Epidermal melanocyte (primary cell): ENCODE measurements at regions not wholly inside any gene's neighbourhood (a gene's known extent, or its start where the extent isn't known, plus 50 kb on each side); places are given as distances from the start of the nearest gene placed in this dataset.
"Not testable (repeated sequence)": the region's sequence is repeated elsewhere in the genome, so short reads cannot be mapped to it uniquely, and the experiment has no call there.

ENCODE experiments used
- DNase-seq: peaks from one replicate; pipeline ENCODE4 v3.0.0; 2011; ENCODE audit warnings: low spot score; ENCODE audit not compliant: insufficient read length

DNA sequence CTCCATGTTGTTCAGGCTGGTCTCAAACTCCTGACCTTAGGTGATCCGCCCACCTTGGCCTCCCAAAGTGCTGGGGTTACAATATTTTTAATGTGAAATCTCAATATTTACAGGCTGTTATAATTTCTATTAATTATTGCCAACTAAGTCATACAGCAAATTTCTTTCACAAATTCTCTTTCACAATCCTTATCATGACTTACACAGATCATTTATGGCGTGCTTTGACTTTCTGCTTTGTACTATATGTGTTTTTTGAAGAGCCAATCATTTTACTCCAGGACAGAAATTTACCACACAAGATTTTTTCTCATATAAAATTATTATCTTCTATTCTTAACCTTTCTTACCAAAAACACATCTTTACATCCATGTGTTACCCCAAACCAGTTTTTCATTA lies 1729.9 kb downstream of the NCAM2 start:
- DNase-seq = no peak

DNA sequence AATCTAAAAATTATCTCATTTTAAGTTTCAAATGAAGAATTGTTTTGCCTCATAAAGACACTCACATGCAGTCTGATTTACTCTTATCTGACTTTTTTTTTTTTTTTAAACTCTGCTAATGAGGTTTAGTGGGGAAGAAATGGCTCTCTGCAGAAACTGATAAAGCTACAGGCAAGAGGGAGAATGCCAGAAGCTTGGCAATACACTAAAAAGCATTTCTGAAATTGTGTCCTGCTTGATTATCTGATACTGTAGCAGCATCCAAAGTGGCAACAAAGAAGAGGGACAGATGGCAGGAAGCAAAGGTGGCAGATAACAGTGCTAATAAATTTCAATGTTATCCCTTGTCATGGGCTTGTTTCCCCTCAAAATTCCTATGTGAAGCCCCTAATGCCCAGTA lies 1744.9 kb downstream of the NCAM2 start:
- DNase-seq = no peak

DNA sequence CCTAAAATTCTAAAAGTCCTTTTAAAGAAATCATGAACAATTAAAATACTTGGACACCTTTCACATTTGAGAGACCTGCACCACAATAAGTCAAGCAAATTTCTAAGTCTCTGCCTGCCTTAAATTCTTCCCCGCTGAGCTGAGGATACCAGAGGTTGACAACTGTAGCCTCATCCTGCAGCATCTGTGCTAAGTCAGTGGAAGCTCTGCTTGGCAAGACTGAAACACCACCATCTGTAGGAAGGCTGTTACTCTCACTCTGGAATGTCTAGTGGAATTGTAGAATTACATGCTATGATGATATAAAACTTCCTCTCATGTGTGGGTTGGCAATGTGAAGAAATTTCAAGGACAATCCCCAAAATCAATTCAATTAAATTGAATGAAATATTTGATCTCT lies 1756.5 kb downstream of the NCAM2 start:
- DNase-seq = no peak

DNA sequence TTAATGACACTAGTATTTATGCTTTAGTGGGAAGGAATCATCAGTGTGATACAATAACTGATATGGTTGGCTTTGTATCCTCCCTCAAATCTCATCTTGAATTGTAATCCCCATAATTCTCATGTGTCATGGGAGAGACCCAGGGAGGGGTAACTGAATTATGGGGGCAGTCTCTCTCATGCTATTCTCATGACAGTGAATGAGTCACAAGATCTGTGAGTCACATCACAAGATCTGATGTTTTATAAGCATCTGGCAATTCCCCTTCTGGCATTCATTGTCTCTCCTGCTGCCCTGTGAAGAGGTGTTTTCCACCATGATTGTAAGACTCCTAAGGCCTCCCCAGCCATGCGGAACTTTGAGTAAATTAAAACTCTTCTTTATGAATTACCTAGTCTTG lies 1760.3 kb downstream of the NCAM2 start:
- no peak for DNase-seq

DNA sequence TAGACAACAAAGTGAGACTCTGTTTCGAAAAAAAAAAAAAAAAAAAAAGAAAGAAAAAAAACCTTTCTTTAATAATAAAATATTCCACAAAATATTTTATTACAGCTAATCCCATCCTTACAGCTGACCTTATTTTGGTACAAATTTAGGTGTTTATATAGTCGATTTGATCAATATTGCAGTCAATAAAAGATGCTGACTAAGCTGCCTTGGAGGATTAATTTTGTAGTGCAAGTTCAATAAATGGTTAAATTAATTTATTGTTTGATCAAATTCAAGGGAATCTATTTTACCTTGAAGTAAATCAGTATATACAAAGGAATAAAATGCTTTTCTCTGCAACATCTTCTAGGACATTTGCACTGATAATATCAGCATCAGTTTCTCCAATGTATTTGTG lies 1764.3 kb downstream of the NCAM2 start:
- no peak for DNase-seq

DNA sequence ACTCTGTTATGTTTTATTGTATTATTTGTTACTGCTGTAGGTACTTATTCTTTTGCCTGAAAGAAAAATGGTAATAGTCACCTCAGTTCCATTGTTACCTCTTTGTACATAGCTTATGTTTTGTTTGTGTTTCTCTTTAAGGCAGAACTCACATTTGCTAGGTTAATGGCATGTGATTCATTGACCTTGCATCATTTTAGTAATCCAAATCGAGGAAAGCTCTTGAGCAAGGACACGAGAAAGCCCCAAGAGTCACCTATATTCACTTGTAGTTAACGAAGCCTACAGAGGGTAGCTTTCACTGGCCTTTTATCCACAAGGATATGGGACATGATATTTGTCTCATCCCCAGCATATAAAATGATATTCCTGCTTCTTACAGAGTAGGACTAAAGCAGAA lies 1765.2 kb downstream of the NCAM2 start:
- no peak for DNase-seq

DNA sequence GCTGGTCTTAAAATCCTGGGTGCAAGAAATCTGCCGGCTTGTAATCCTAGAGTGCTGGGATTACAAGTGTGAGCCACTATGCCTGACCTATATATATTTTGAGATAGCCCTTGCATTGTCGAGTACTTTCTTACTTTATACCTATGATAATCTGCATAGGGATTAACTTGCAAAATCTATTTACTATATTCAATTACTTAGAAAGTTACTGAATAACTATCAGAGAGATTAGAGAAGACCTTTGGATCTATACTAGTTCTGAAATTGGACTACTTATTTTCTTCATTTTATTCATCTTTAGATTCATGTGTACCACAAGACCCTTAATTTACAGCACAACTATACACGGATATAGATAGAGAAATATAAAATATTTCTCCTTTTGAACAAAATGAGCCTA lies 1766.0 kb downstream of the NCAM2 start:
- no peak for DNase-seq

DNA sequence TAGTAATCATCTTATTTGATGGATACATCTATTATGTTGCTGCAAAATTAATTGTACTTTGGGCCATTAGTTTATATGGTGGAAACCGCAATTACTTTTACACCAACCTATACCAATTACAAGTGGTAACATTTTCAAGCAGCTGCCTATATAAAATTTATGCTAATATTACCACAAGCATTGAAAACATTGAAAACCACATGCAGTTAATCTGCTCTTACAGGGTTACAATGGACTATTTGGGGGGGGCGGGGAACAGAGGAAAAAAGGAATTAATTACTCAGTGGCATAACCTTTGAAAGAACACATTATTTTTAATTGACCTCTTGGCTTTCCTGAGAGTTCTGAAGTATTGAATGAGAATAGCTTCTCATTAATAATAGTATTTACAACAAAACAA lies 1793.2 kb downstream of the NCAM2 start:
- DNase-seq = no peak

DNA sequence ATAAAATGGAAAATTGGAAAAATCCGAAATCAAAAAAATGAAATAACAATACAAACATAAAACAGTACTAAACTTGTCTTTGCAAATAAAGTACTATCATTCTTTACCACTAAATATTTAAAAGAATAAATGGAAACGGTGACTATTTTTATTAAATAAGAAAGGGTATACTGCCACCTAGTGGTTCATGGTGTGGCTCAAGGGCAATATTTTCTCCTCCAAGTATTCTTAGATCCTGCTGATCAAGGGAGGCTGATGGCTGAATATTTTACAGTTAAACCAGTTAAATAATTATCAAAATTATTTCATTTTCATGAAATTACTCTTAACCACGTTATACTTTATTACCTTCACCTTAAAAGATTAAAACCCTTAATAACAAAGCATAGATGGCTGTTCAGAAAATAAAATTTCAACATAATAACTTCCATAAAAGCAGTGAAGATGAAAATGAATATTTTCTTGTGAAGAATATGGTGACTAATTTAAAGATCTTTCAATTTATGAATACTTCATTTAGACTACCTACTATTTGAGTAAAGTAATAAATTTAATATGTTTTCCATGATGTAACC lies 1793.9 kb downstream of the NCAM2 start:
- no peak for DNase-seq

DNA sequence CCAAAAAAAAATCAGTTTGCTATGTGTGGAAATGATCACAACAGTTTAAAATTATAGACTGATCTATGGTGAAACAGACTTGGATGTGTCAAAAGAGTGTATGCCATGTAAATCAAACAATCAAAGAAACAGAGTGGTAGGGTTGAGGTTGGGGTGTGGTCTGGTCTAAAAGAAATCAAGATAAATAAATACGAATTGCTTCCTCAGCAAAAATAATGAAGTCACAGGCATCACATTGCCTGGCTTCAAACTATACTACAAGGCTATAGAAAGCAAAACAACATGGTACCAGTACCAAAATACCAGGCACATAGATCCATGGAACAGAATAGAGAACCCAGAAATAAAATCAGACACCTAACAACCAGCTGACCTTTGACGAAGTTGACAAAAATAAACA lies 1796.9 kb downstream of the NCAM2 start:
- DNase-seq = no peak

DNA sequence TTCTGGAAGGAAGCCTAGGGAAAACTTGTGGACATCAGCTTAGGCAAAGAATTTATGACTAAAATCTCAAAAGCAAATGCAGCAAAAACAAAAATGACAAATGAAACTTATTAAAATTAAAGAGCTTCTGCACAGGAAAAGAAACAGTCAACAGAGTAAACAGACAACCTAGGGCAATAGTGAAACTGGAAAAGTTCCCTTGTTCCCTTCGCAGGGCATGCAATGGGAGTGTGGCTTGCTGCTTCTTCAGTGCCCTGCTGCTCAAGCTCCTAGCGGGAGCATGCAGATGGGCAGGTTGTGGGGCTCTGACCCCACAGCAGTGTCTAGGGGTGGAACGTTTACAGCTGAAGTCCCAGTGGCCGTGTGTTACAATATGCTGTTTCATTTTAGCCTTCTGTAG lies 1797.4 kb downstream of the NCAM2 start:
- no peak for DNase-seq

DNA sequence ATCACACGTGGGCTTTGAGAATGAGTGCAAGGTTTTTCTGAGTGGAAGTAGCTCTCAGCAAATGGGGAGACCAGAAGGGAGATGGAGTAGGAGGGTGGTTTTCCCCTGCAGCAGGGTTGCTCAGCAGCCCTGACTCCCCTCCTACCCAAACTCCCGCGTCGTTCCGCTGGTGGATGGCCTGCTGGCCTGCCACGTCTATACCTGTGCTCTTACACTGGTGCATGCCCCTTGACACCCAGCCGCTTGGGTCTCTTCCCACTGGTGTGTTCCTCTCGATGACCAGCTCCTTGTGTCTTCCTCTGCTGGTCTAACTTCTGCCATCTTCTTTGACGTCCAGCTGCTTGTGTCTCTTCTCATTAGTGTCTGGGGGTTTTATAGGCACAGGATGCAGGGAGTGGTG lies 1797.9 kb downstream of the NCAM2 start:
- DNase-seq = no peak

DNA sequence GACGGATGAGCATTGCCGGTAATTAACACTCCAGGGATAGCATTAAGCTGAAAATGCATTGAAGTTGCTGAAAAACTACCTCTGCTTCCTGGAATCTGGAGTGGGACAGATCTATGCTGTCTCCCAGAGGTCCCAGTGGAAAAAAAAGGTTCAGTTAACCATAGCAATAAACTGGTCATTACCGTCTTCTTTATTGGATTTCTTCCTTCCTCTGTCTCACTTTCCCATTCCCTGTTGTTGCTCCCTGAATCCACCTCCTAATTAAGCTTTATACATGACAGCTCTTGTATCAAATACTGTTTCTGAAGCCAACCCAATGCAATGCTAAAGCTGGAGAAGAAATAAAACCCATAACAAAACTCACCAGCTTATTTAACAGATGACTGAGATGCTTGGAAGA lies 1805.9 kb downstream of the NCAM2 start:
- no peak for DNase-seq

DNA sequence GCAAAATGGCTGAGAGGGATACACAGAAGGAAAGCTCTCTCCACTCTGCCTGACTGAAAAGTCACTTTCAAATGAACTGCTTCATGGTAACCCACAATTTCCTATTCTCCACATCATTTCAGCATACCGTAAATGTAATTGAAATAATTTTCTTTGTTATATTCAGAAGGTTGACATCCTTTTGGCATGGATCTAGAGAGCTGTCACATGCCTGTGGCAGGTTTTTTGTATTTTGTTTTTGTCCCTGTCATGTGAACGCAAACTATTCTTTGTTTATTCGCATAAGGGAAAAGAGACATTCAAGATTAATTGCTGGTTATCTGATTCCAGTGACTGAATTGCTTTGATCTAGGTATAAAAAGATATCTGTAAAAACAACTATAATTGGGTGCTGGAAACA lies 1808.1 kb downstream of the NCAM2 start:
- DNase-seq = no peak

DNA sequence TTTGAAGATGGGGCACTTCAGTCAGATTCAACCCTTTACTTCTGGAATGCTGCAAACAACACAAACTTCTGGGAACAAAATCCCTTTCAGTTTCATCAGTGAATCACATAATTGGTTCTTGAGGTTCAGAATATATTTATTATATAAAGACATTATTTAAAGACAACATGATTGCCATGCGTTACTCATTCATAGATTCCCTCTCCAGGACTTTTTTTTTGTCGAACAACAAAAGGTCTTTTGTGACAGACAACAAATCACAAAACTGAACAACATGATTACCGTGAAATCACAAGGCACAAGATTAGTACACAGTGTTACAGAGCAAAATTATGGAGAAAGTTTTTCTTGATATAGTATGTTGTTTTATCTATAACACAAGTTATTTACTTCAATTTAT lies 1815.0 kb downstream of the NCAM2 start:
- DNase-seq = peak; percentile 25

DNA sequence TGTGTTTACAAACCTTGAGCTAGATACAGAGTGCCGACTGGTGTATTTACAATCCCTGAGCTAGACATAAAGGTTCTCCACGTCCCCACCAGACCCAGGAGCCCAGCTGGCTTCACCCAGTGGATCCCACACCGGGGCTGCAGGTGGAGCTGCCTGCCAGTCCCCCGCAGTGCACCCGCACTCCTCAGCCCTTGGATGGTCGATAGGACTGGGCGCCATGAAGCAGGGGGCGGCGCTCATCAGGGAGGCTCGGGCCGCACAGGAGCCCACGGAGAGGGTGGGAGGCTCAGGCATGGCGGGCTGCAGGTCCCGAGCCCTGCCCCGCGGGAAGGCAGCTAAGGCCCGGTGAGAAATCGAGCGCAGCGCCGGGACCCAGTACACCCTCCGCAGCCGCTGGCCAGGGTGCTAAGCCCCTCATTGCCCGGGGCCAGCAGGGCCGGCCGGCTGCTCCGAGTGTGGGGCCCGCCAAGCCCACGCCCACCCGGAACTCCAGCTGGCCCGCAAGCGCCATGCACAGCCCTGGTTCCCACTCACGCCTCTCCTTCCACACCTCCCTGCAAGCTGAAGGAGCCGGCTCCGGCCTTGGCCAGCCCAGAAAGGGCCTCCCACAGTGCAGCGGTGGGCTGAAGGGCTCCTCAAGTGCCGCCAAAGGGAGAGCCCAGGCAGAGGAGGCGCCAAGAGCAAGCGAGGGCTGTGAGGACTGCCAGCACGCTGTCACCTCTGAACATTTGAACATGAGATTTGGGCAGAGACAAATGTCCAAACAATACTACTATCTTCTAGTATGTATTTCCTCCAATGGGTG lies 1820.7 kb downstream of the NCAM2 start:
- DNase-seq = not testable (repeated sequence)

DNA sequence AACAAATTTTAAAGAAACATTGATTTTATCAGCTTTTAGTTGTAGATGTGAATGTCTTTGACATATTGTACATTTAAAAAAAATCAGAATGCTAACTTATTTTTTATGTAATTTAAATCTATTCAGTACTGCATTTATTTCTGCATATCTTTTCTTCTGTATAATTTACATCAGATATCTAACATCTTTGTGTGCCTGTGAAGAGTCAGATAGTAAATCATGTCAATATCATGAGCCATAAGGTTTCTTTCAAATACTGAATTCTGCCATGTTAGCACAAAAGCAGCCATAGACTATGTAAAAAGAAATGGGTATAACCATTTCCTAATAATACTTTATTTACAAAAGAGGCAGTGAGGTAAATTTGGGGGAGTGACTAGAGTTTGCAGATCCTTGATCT lies 1829.2 kb downstream of the NCAM2 start:
- DNase-seq = no peak

DNA sequence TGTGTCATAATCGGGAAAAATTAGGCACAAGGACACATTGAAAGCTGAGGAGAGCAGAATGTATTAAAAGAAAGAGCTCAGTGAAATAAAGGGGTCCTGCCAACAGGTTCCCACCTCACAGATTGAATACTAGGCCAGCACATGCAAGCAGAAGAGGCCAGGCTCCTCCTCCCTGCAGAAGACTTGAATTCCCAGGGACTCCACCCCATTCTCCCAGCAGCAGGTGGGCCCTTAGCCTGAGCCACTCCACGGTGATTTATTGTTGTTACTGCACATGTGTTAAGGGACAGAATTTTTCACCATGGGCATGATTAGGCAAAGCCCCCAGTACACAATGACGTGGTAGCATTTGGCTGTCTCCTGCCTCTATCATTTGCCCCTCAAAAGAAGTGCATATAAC lies 1844.7 kb downstream of the NCAM2 start:
- no peak for DNase-seq

DNA sequence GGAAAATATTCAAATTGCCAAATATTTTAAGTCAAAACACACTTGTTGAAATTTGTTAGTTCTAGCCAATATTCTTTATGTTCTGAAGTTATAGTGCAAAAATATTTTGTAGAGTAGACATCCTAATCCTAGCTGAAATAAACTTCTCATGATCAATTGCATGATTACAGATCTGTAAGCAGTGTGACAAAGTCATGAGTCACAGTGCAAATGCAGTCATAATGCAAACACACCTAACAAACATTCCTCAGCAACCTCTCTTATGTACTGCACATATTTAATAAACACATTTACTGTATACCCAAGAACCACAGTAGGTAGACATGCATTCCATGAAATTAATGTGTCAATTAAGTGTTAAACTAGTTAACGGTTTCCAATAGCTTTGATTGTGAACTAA lies 1857.4 kb downstream of the NCAM2 start:
- DNase-seq = no peak

DNA sequence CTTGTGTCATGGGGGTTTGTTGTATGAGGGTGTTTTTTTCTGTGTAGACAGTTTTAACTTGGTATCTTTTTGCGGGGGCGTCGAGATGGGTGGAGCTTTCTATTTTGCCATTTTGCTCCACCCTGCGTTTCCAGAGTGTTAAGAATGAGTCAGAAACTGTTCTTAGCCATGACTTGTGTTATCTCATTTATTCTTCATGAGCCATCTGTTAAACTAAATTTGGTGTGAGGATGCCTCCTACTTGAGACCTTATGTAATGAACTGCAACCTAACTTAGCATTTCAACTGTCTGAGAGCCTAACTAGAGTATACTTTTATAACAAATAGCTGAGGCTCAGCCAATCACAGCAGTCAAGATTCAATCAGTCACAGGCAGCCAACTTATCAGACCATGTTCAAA lies 1873.5 kb downstream of the NCAM2 start:
- DNase-seq = no peak

DNA sequence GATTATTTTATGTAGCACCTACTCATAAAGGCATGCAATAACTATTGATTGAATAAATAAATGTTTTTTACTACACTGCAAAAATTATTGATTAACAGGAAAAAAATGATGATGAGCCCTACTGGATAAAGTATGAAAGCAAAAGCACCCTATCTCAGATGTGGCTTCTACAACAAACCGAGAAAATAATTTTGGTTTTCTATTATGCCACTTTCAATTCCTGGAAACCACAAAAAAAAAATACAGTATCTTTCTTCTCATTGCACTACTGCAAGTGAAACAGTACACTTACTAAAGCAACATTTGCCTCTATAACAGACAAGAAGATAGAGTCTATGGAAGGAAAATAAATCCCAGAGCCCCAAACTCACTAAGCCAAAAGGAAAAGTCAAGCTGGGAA lies 1882.4 kb downstream of the NCAM2 start:
- DNase-seq = no peak

DNA sequence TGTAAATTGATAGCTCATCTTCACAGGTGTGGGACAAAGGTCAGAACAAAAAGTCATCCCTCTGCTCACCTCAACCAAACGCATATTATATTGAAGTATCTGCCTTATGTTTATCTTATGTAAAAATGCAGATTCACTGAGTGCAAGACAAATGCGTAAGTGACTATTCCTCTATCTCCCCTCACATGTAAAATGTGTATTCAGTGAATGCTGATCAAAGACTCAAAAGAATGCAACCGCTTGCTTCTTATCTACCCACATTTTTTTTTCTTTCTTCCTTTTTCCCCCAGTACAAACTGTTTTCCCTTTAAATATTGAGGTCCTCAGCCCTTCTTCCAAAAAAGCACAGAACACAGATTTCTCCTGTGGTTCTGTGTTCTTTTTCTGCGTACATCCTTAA lies 1882.9 kb downstream of the NCAM2 start:
- DNase-seq = no peak

DNA sequence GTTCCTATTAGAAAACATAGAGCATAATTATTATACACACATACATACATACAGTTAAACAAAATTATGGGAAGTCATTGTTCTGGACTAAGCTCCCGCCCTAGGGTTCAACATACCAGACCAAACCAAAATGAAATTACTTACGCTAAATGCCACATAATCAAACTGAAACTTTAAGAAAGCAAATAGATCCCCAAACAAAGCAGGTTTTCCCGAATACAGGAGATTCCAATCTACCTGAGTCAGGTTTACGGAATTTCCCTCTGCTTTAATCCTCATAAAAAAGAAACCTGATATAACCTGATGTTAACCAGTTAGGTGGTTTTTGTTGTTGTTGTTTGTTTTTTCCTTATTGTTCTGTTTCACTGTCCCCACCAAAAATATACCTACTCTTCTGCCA lies 1886.9 kb downstream of the NCAM2 start:
- no peak for DNase-seq
